ENCODE measurements at regions not wholly inside any gene's neighbourhood (a gene's known extent, or its start where the extent isn't known, plus 50 kb on each side); places are given as distances from the start of the nearest gene placed in this dataset.
"Not testable (repeated sequence)": the region's sequence is repeated elsewhere in the genome, so short reads cannot be mapped to it uniquely, and the experiment has no call there.

GRCh38 chr1:219712506-219712905, 99.6 kb upstream of the ZC3H11B start:
- Histone ChIP-seq H3K27ac (ENCODE audit: insufficient read depth, low read length) (no peak overlapping the region), H3K36me3 (ENCODE audit: control insufficient read depth, insufficient read depth, low read length) (no peaks in the 10 kb centered on the region), H3K9me3 (ENCODE audit: control insufficient read depth, insufficient read depth, low read depth, low read length) (no peaks in the 10 kb centered on the region), H3K79me2 (ENCODE audit: control insufficient read depth, insufficient read depth, low read length) (no peaks in the 10 kb centered on the region), H3K4me2 (ENCODE audit: extremely low read depth, insufficient read depth, low read length) (no peak overlapping the region), H3K9ac (ENCODE audit: insufficient read depth, low read length) (no peak overlapping the region), H4K20me1 (ENCODE audit: control insufficient read depth, extremely low read depth, insufficient read depth, low read length) (no peaks in the 10 kb centered on the region), H3K4me1 (ENCODE audit: control insufficient read depth, extremely low read depth, insufficient read depth, low read length) (peaks cover 4% of the 10 kb centered on the region), H3K4me3 (replicated peaks in 1 of 4; ENCODE audit: control extremely low read depth in 1 of 4, insufficient read depth in 1 of 4, low read depth in 3 of 4, low read length in 4 of 4) (no peak overlapping the region), H3K27me3 (ENCODE audit: control insufficient read depth, insufficient read depth, low read length) (no peaks in the 10 kb centered on the region), H2AFZ (ENCODE audit: low read length) (no peak overlapping the region)
- TF ChIP-seq EZH2 (IDR thresholded peaks at IDR 0.05; ENCODE audit: low read length, missing control alignments) = no peak
- no peak for TF ChIP-seq CTCF (conservative IDR thresholded peaks at IDR 0.05 in 1 of 2, IDR thresholded peaks at IDR 0.05 in 1 of 2; ENCODE audit: low read depth in 1 of 2, low read length in 2 of 2)
- no peak for DNase-seq (ENCODE audit: low read depth in 2 of 2)

GRCh38 chr1:219710529-219711194, 97.8 kb upstream of the ZC3H11B start:
- Histone ChIP-seq H2AFZ (ENCODE audit: low read length) (no peak overlapping the region), H3K9ac (ENCODE audit: insufficient read depth, low read length) (no peak overlapping the region), H3K36me3 (ENCODE audit: control insufficient read depth, insufficient read depth, low read length) (no peaks in the 10 kb centered on the region), H4K20me1 (ENCODE audit: control insufficient read depth, extremely low read depth, insufficient read depth, low read length) (no peaks in the 10 kb centered on the region), H3K9me3 (ENCODE audit: control insufficient read depth, insufficient read depth, low read depth, low read length) (no peaks in the 10 kb centered on the region), H3K27me3 (ENCODE audit: control insufficient read depth, insufficient read depth, low read length) (no peaks in the 10 kb centered on the region), H3K4me1 (ENCODE audit: control insufficient read depth, extremely low read depth, insufficient read depth, low read length) (peaks cover 4% of the 10 kb centered on the region), H3K79me2 (ENCODE audit: control insufficient read depth, insufficient read depth, low read length) (no peaks in the 10 kb centered on the region), H3K27ac (ENCODE audit: insufficient read depth, low read length) (no peak overlapping the region), H3K4me2 (ENCODE audit: extremely low read depth, insufficient read depth, low read length) (no peak overlapping the region), H3K4me3 (replicated peaks in 1 of 4; ENCODE audit: control extremely low read depth in 1 of 4, insufficient read depth in 1 of 4, low read depth in 3 of 4, low read length in 4 of 4) (no peak overlapping the region)
- DNase-seq (ENCODE audit: low read depth in 2 of 2) = peak; percentile 61 to 99
- no peak for TF ChIP-seq CTCF (conservative IDR thresholded peaks at IDR 0.05 in 1 of 2, IDR thresholded peaks at IDR 0.05 in 1 of 2; ENCODE audit: low read depth in 1 of 2, low read length in 2 of 2)
- TF ChIP-seq EZH2 (IDR thresholded peaks at IDR 0.05; ENCODE audit: low read length, missing control alignments) = no peak

- TF ChIP-seq EZH2 (IDR thresholded peaks at IDR 0.05; ENCODE audit: low read length, missing control alignments) = no peak
- no peak for TF ChIP-seq CTCF (conservative IDR thresholded peaks at IDR 0.05 in 1 of 2, IDR thresholded peaks at IDR 0.05 in 1 of 2; ENCODE audit: low read depth in 1 of 2, low read length in 2 of 2)
- Histone ChIP-seq H3K4me3 (replicated peaks in 1 of 4; ENCODE audit: control extremely low read depth in 1 of 4, insufficient read depth in 1 of 4, low read depth in 3 of 4, low read length in 4 of 4) (no peak overlapping the region), H3K36me3 (ENCODE audit: control insufficient read depth, insufficient read depth, low read length) (no peaks in the 10 kb centered on the region), H3K27me3 (ENCODE audit: control insufficient read depth, insufficient read depth, low read length) (no peaks in the 10 kb centered on the region), H3K27ac (ENCODE audit: insufficient read depth, low read length) (no peak overlapping the region), H3K79me2 (ENCODE audit: control insufficient read depth, insufficient read depth, low read length) (no peaks in the 10 kb centered on the region), H4K20me1 (ENCODE audit: control insufficient read depth, extremely low read depth, insufficient read depth, low read length) (no peaks in the 10 kb centered on the region), H3K4me1 (ENCODE audit: control insufficient read depth, extremely low read depth, insufficient read depth, low read length) (peaks cover 4% of the 10 kb centered on the region), H2AFZ (ENCODE audit: low read length) (no peak overlapping the region), H3K9ac (ENCODE audit: insufficient read depth, low read length) (no peak overlapping the region), H3K4me2 (ENCODE audit: extremely low read depth, insufficient read depth, low read length) (no peak overlapping the region), H3K9me3 (ENCODE audit: control insufficient read depth, insufficient read depth, low read depth, low read length) (no peaks in the 10 kb centered on the region)
- DNase-seq (ENCODE audit: low read depth in 2 of 2) = peak in 1 of 2 donors; percentile 21
Observed at GRCh38 chr1:219708919-219709543, 96.1 kb upstream of the ZC3H11B start.

- not testable (repeated sequence) for H3K4me2 ChIP-seq (ENCODE audit: extremely low read depth, insufficient read depth, low read length); H3K9me3 ChIP-seq (ENCODE audit: control insufficient read depth, insufficient read depth, low read depth, low read length); DNase-seq (ENCODE audit: low read depth in 2 of 2); H3K79me2 ChIP-seq (ENCODE audit: control insufficient read depth, insufficient read depth, low read length); H3K9ac ChIP-seq (ENCODE audit: insufficient read depth, low read length); H3K4me3 ChIP-seq (replicated peaks in 1 of 4; ENCODE audit: control extremely low read depth in 1 of 4, insufficient read depth in 1 of 4, low read depth in 3 of 4, low read length in 4 of 4); H3K36me3 ChIP-seq (ENCODE audit: control insufficient read depth, insufficient read depth, low read length); H3K27ac ChIP-seq (ENCODE audit: insufficient read depth, low read length); H3K4me1 ChIP-seq (ENCODE audit: control insufficient read depth, extremely low read depth, insufficient read depth, low read length); H2AFZ ChIP-seq (ENCODE audit: low read length); H3K27me3 ChIP-seq (ENCODE audit: control insufficient read depth, insufficient read depth, low read length); H4K20me1 ChIP-seq (ENCODE audit: control insufficient read depth, extremely low read depth, insufficient read depth, low read length)
Observed at GRCh38 chr1:219707885-219708284, 95.0 kb upstream of the ZC3H11B start.
